Lung (tissue), 11 donors: ENCODE measurements at regions not wholly inside any gene's neighbourhood (a gene's known extent, or its start where the extent isn't known, plus 50 kb on each side); places are given as distances from the start of the nearest gene placed in this dataset.
"Not testable (repeated sequence)": the region's sequence is repeated elsewhere in the genome, so short reads cannot be mapped to it uniquely, and the experiment has no call there.

Experiments used
- ATAC-seq: fragments of 200-7000 bp; cut with Tn5 transposase; one replicate; pipeline ENCODE4 v1.9.1; 2020; ENCODE audit warnings: moderate number of reproducible peaks; ENCODE audit not compliant: insufficient read depth, low FRiP score
- DNase-seq, 3 donors: peaks; one replicate each; pipeline ENCODE4 v3.0.0-alpha.2; 2013 to 2017
- H3K27ac ChIP-seq, 2 donors: one replicate each; pipeline ENCODE4 v1.5.1; 2013; ENCODE audit warnings: mild to moderate bottlenecking in 2 of 2, moderate library complexity in 2 of 2, control low read depth in 1 of 2, inconsistent platforms in 1 of 2, low read depth in 1 of 2, low read length in 1 of 2
- H3K27me3 ChIP-seq, 3 donors: one replicate each; pipeline ENCODE4 v1.5.1; 2013; ENCODE audit warnings: low read length in 2 of 3; ENCODE audit not compliant: control insufficient read depth in 3 of 3, insufficient read depth in 3 of 3
- H3K36me3 ChIP-seq, 4 donors: one replicate each; pipeline ENCODE4 v1.5.1; 2013; ENCODE audit warnings: low read length in 4 of 4, mild to moderate bottlenecking in 1 of 4, moderate library complexity in 1 of 4; ENCODE audit not compliant: control insufficient read depth in 4 of 4, insufficient read depth in 4 of 4
- H3K4me1 ChIP-seq, 5 donors: one replicate each; pipeline ENCODE4 v1.5.1; 2013; ENCODE audit warnings: low read length in 5 of 5, mild to moderate bottlenecking in 2 of 5, moderate library complexity in 1 of 5; ENCODE audit not compliant: control insufficient read depth in 5 of 5, insufficient read depth in 5 of 5
- H3K4me3 ChIP-seq: one replicate; pipeline ENCODE4 v1.5.1; 2013; ENCODE audit warnings: mild to moderate bottlenecking, control low read depth, moderate library complexity
- H3K9ac ChIP-seq, 2 donors: one replicate each; pipeline ENCODE4 v1.5.1; 2013; ENCODE audit warnings: low read length in 2 of 2, control low read depth in 1 of 2; ENCODE audit not compliant: insufficient read depth in 1 of 2
- H3K9me3 ChIP-seq, 4 donors: one replicate each; pipeline ENCODE4 v1.5.1; 2013; ENCODE audit warnings: low read length in 3 of 4, mild to moderate bottlenecking in 1 of 4, moderate library complexity in 1 of 4; ENCODE audit not compliant: control insufficient read depth in 4 of 4, insufficient read depth in 3 of 4
- CTCF ChIP-seq: IDR thresholded peaks from 2 replicates; pipeline ENCODE4 v1.5.1; 2012; ENCODE audit warnings: mild to moderate bottlenecking; ENCODE audit errors: control extremely low read depth, extremely low read depth
- WGBS, 2 donors: extraction: QIAGEN DNeasy Blood & Tissue Kit; methylation state at CpG; one replicate each; pipeline ENCODE4 v1.1.7; 2013; 5-methylcytosine and 5-hydroxymethylcytosine counted together
- donor health status: control.
- donor health status: control.
- donor health status: Bipolar disorder and iron deficiency.
- donor health status: healthy.
- donor health status: DM: yes; HTN: yes; CAD: no.

- DNase-seq (no peak), ATAC-seq (no peak)
- H3K4me3 ChIP-seq: no peak overlapping the region
- TF ChIP-seq CTCF: no peak
- H3K9me3 ChIP-seq: no peaks in the 10 kb centered on the region
- no peak overlapping the region for H3K27ac ChIP-seq
- H3K4me1 ChIP-seq: no peaks in the 10 kb centered on the region
- no peaks in the 10 kb centered on the region for H3K36me3 ChIP-seq
- WGBS, 2 donors: 57 to 85% methylated on average over 3 of the region's 3 CpGs
- H3K27me3 ChIP-seq: no peaks in the 10 kb centered on the region
- H3K9ac ChIP-seq: no peak overlapping the region
Observed at GRCh38 chr10:64699244-64699643, 1178.0 kb downstream of the REEP3 start.

GRCh38 chr10:64702086-64702485 lies 1180.9 kb downstream of the REEP3 start:
- H3K4me3 ChIP-seq, H3K36me3 ChIP-seq, H3K27me3 ChIP-seq, ATAC-seq, H3K9ac ChIP-seq, H3K4me1 ChIP-seq, H3K9me3 ChIP-seq, DNase-seq, H3K27ac ChIP-seq: not testable (repeated sequence)
- 50 to 72% methylated on average over 3 of the region's 3 CpGs for WGBS, 2 donors

- Histone ChIP-seq H3K36me3 (no peaks in the 10 kb centered on the region), H3K4me1 (no peaks in the 10 kb centered on the region), H3K4me3 (no peak overlapping the region), H3K27ac (no peak overlapping the region), H3K27me3 (no peaks in the 10 kb centered on the region), H3K9me3 (no peaks in the 10 kb centered on the region), H3K9ac (no peak overlapping the region)
- no peak for TF ChIP-seq CTCF
- WGBS, 2 donors: 90 to 92% methylated on average over 3 of the region's 3 CpGs
- ATAC-seq: no peak
- no peak for DNase-seq
Observed at GRCh38 chr10:64708884-64709681, 1187.9 kb downstream of the REEP3 start.

GRCh38 chr10:64726466-64726865 lies 1205.3 kb downstream of the REEP3 start:
- Histone ChIP-seq H3K27me3 (no peaks in the 10 kb centered on the region), H3K27ac (no peak overlapping the region), H3K4me1 (no peaks in the 10 kb centered on the region), H3K9ac (no peak overlapping the region), H3K4me3 (no peak overlapping the region), H3K9me3 (peaks cover 0 to 2% (median 0%) of the 10 kb centered on the region in 4 donors), H3K36me3 (no peaks in the 10 kb centered on the region)
- ATAC-seq (no peak), DNase-seq (no peak)
- TF ChIP-seq CTCF: no peak
